GM23338 (cell line): ENCODE measurements at regions not wholly inside any gene's neighbourhood (a gene's known extent, or its start where the extent isn't known, plus 50 kb on each side); places are given as distances from the start of the nearest gene placed in this dataset.

Experiments
- ATAC-seq: fragments of 200-7000 bp; cut with Tn5 transposase; 3 replicates; pipeline ENCODE4 v1.9.1; 2020
- DNase-seq: peaks from one replicate; pipeline ENCODE4 v3.0.0-alpha.2; 2015; ENCODE audit warnings: low spot score
- H2AFZ ChIP-seq: fragments of 200-600 bp; sonication (generic); 2 replicates; pipeline ENCODE4 v1.8.0; 2016; ENCODE audit warnings: antibody characterized with exemption, mild to moderate bottlenecking, moderate library complexity
- H3F3A ChIP-seq: fragments of 200-600 bp; sonication (generic); replicated peaks from 2 replicates; pipeline ENCODE4 v1.8.0; 2017; ENCODE audit warnings: antibody characterized with exemption, mixed run types, low read depth
- H3K27ac ChIP-seq: fragments of 200-600 bp; sonication (generic); 2 replicates; pipeline ENCODE4 v1.6.1; 2016; ENCODE audit warnings: low read depth
- H3K27me3 ChIP-seq: fragments of 200-600 bp; sonication (generic); 2 replicates; pipeline ENCODE4 v1.8.0; 2016; ENCODE audit warnings: mild to moderate bottlenecking, mixed run types, moderate library complexity; ENCODE audit not compliant: insufficient read depth
- H3K36me3 ChIP-seq: fragments of 200-600 bp; sonication (generic); 2 replicates; pipeline ENCODE4 v1.8.0; 2016; ENCODE audit warnings: mild to moderate bottlenecking; ENCODE audit not compliant: insufficient read depth
- H3K4me1 ChIP-seq: fragments of 200-600 bp; sonication (generic); 2 replicates; pipeline ENCODE4 v1.8.0; 2016; ENCODE audit warnings: mild to moderate bottlenecking, moderate library complexity; ENCODE audit not compliant: insufficient read depth
- H3K4me2 ChIP-seq: fragments of 200-600 bp; sonication (generic); 2 replicates; pipeline ENCODE4 v1.7.1; 2017; ENCODE audit warnings: mixed run types
- H3K4me3 ChIP-seq: fragments of 200-600 bp; sonication (generic); 2 replicates; pipeline ENCODE4 v1.6.1; 2016; ENCODE audit warnings: mixed run types
- H3K79me2 ChIP-seq: fragments of 200-600 bp; sonication (generic); replicated peaks from 2 replicates; pipeline ENCODE4 v1.8.0; 2017; ENCODE audit warnings: mild to moderate bottlenecking; ENCODE audit not compliant: insufficient read depth
- H3K9me2 ChIP-seq: fragments of 200-600 bp; sonication (generic); 2 replicates; pipeline ENCODE4 v1.8.0; 2017; ENCODE audit not compliant: insufficient read depth
- H4K20me1 ChIP-seq: fragments of 200-600 bp; sonication (generic); replicated peaks from 2 replicates; pipeline ENCODE4 v1.8.0; 2017; ENCODE audit warnings: mild to moderate bottlenecking; ENCODE audit not compliant: insufficient read depth
- H3K27ac Mint-ChIP-seq: 2 replicates; pipeline ENCODE4 v1.8.0; 2020; ENCODE audit warnings: inconsistent platforms, mild to moderate bottlenecking, moderate library complexity, mixed read lengths
- H3K27me3 Mint-ChIP-seq: 3 replicates; pipeline ENCODE4 v1.8.0; 2022; ENCODE audit warnings: low read depth, mild to moderate bottlenecking, moderate library complexity, mixed read lengths, inconsistent platforms; ENCODE audit not compliant: insufficient read depth, poor library complexity
- H3K36me3 Mint-ChIP-seq: 3 replicates; pipeline ENCODE4 v1.8.0; 2021; ENCODE audit warnings: low read depth, mild to moderate bottlenecking, inconsistent platforms, moderate library complexity, mixed read lengths
- H3K4me1 Mint-ChIP-seq: 3 replicates; pipeline ENCODE4 v1.8.0; 2020; ENCODE audit warnings: mild to moderate bottlenecking, inconsistent platforms, mixed read lengths
- H3K4me3 Mint-ChIP-seq: 3 replicates; pipeline ENCODE4 v1.8.0; 2021; ENCODE audit warnings: moderate library complexity, mild to moderate bottlenecking, inconsistent platforms, mixed read lengths
- H3K9me3 Mint-ChIP-seq: 3 replicates; pipeline ENCODE4 v1.8.0; 2020; ENCODE audit warnings: moderate library complexity, mild to moderate bottlenecking, inconsistent platforms, mixed read lengths
- CREB1 ChIP-seq: fragments of 250-450 bp; sonication (Bioruptor Pico); IDR thresholded peaks from 2 replicates; pipeline ENCODE4 v1.5.0; 2020; ENCODE audit warnings: low read depth, mild to moderate bottlenecking, moderate library complexity
- ETS1 ChIP-seq: IDR thresholded peaks from 2 replicates; pipeline ENCODE4 v1.6.1; 2016; ENCODE audit warnings: antibody characterized with exemption
- EZH2 ChIP-seq: fragments of 200-600 bp; sonication (generic); IDR thresholded peaks from one replicate; pipeline ENCODE4 v1.8.0; 2017; ENCODE audit warnings: antibody characterized with exemption, mild to moderate bottlenecking, low read depth; ENCODE audit not compliant: unreplicated experiment
- EZH2phosphoT487 ChIP-seq: fragments of 200-600 bp; sonication (generic); IDR thresholded peaks from one replicate; pipeline ENCODE4 v1.8.1; 2018; ENCODE audit warnings: antibody characterized with exemption; ENCODE audit not compliant: unreplicated experiment
- NANOG ChIP-seq: IDR thresholded peaks from 2 replicates; pipeline ENCODE4 v1.6.1; 2016; ENCODE audit warnings: antibody characterized with exemption, borderline replicate concordance
- POLR2AphosphoS5 ChIP-seq: IDR thresholded peaks from 2 replicates; pipeline ENCODE4 v1.6.1; 2016; ENCODE audit warnings: antibody characterized with exemption, low read depth
- REST ChIP-seq: IDR thresholded peaks from one replicate; pipeline ENCODE4 v1.6.1; 2018; ENCODE audit warnings: antibody characterized with exemption; ENCODE audit not compliant: unreplicated experiment
- STAT1 ChIP-seq: IDR thresholded peaks from one replicate; pipeline ENCODE4 v1.6.1; 2016; ENCODE audit warnings: antibody characterized with exemption; ENCODE audit not compliant: unreplicated experiment
- ZNF114 ChIP-seq: fragments of 250-450 bp; sonication (Bioruptor Pico); IDR thresholded peaks from 2 replicates; pipeline ENCODE4 v1.5.0; 2020; ENCODE audit warnings: mild to moderate bottlenecking, moderate library complexity
- ZNF462 ChIP-seq: fragments of 250-450 bp; sonication (Bioruptor Pico); IDR thresholded peaks from 2 replicates; pipeline ENCODE4 v1.5.0; 2020; ENCODE audit warnings: mild to moderate bottlenecking, moderate library complexity
- TF ChIP-seq, protein P1 (sequence below), 2 experiments: fragments of 200-600 bp in 1 of 2; sonication (generic) in 1 of 2; conservative IDR thresholded peaks; 2 replicates each; pipeline versions ENCODE4 v1.5.1 to v1.6.1; 2016 to 2017; ENCODE audit warnings: antibody characterized with exemption in 2 of 2, low read depth in 2 of 2, mild to moderate bottlenecking in 2 of 2, moderate library complexity in 1 of 2

DNA sequence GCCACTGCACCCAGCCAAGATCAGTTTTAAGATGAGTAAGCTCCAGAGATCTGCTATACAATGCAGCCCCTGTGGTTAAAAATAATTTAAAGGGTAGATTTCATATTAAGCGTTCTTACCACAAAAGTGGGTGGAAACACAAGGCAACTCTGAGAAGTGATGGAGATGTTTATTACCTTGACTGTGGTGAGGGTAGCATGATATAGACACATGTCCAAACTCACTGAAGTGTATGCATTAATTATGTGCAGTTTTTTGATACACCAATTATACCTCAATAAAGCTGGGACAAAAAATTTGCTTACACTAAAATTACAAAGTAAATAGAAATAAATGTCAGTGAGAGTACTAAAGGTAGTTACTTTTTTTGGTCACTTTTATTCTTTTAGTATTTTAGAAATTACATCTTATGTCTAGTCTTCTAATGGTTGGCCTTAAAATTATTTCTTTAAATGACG, 696.5 kb downstream of the UQCRFS1 start (continued):
- TF ChIP-seq ETS1, result no peak
- no peak for TF ChIP-seq STAT1
- no peak for TF ChIP-seq EZH2phosphoT487
- TF ChIP-seq EZH2, result no peak

- Mint-ChIP-seq H3K27me3 (no peaks in the 10 kb centered on the region), H3K4me3 (no peak overlapping the region), H3K27ac (no peak overlapping the region), H3K4me1 (peaks cover 5% of the 10 kb centered on the region), H3K36me3 (no peaks in the 10 kb centered on the region), H3K9me3 (no peaks in the 10 kb centered on the region)
- Histone ChIP-seq H3K9me2 (peaks cover 4% of the 10 kb centered on the region; the same call in 1 of the 2 replicates), H4K20me1 (no peaks in the 10 kb centered on the region), H3K36me3 (no peaks in the 10 kb centered on the region), H3K4me1 (0 out of 2 replicates have a peak, but pooled peaks cover under 1% of the 10 kb centered on the region), H3K4me3 (no peak overlapping the region), H3F3A (no peaks in the 10 kb centered on the region), H3K4me2 (no peak overlapping the region), H3K27ac (no peak overlapping the region), H2AFZ (no peak overlapping the region), H3K79me2 (no peaks in the 10 kb centered on the region), H3K27me3 (no peaks in the 10 kb centered on the region)
- no peak for ATAC-seq
- no peak for DNase-seq
- TF ChIP-seq EZH2, result no peak
- TF ChIP-seq CREB1, result no peak
- TF ChIP-seq ZNF462 (CRISPR knock-in tag), result no peak
- TF ChIP-seq, protein P1, sequence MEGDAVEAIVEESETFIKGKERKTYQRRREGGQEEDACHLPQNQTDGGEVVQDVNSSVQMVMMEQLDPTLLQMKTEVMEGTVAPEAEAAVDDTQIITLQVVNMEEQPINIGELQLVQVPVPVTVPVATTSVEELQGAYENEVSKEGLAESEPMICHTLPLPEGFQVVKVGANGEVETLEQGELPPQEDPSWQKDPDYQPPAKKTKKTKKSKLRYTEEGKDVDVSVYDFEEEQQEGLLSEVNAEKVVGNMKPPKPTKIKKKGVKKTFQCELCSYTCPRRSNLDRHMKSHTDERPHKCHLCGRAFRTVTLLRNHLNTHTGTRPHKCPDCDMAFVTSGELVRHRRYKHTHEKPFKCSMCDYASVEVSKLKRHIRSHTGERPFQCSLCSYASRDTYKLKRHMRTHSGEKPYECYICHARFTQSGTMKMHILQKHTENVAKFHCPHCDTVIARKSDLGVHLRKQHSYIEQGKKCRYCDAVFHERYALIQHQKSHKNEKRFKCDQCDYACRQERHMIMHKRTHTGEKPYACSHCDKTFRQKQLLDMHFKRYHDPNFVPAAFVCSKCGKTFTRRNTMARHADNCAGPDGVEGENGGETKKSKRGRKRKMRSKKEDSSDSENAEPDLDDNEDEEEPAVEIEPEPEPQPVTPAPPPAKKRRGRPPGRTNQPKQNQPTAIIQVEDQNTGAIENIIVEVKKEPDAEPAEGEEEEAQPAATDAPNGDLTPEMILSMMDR (conservative IDR thresholded peaks at IDR 0.05; ENCODE audit: low read depth in 2 of 2), result no peak
- TF ChIP-seq ETS1, result no peak
- no peak for TF ChIP-seq NANOG
- TF ChIP-seq ZNF114 (CRISPR knock-in tag), result no peak
- TF ChIP-seq REST, result no peak
- no peak for TF ChIP-seq STAT1
- TF ChIP-seq POLR2AphosphoS5, result no peak
These were observed 698.8 kb downstream of the UQCRFS1 start for GRCh38 chr19:28514166-28514565.
